WERI-Rb-1 (cell line): ENCODE measurements at regions not wholly inside any gene's neighbourhood (a gene's known extent, or its start where the extent isn't known, plus 50 kb on each side); places are given as distances from the start of the nearest gene placed in this dataset.

Source experiments
- DNase-seq: peaks from one replicate; pipeline ENCODE4 v3.0.0-alpha.2; 2020
- H3K27ac ChIP-seq: fragments of 250-450 bp; sonication (Bioruptor Pico); 2 replicates; pipeline ENCODE4 v1.5.1; 2020; ENCODE audit warnings: mild to moderate bottlenecking, moderate library complexity
- H3K27me3 ChIP-seq: fragments of 250-450 bp; sonication (Bioruptor Pico); 2 replicates; pipeline ENCODE4 v1.5.1; 2021; ENCODE audit warnings: mild to moderate bottlenecking, low read depth, moderate library complexity; ENCODE audit not compliant: insufficient read depth, severe bottlenecking
- H3K36me3 ChIP-seq: fragments of 250-450 bp; sonication (Bioruptor Pico); 2 replicates; pipeline ENCODE4 v1.5.1; 2020; ENCODE audit warnings: mild to moderate bottlenecking, moderate library complexity
- H3K4me3 ChIP-seq: 2 replicates; pipeline ENCODE4 v1.5.1; 2011; ENCODE audit warnings: low read depth, mild to moderate bottlenecking, control low read depth, low read length
- H3K9me3 ChIP-seq: fragments of 250-450 bp; sonication (Bioruptor Pico); 2 replicates; pipeline ENCODE4 v1.5.1; 2021; ENCODE audit warnings: mild to moderate bottlenecking, moderate library complexity; ENCODE audit not compliant: severe bottlenecking
- CTCF ChIP-seq: IDR thresholded peaks from 2 replicates; pipeline ENCODE4 v1.5.1; 2011; ENCODE audit warnings: low read depth, mild to moderate bottlenecking, control low read depth, inconsistent platforms, low read length

- no peak for TF ChIP-seq CTCF
- no peak overlapping the region for H3K27ac ChIP-seq
- H3K9me3 ChIP-seq = no peaks in the 10 kb centered on the region
- H3K4me3 ChIP-seq = no peak overlapping the region
- no peak for DNase-seq
- no peaks in the 10 kb centered on the region for H3K36me3 ChIP-seq
- no peaks in the 10 kb centered on the region for H3K27me3 ChIP-seq
Measured at GRCh38 chr4:19401301-19402080, 850.2 kb upstream of the SLIT2 start.

GRCh38 chr4:19400820-19401219 lies 850.9 kb upstream of the SLIT2 start:
- no peak overlapping the region for H3K4me3 ChIP-seq
- no peaks in the 10 kb centered on the region for H3K36me3 ChIP-seq
- no peak overlapping the region for H3K27ac ChIP-seq
- TF ChIP-seq CTCF = no peak
- no peaks in the 10 kb centered on the region for H3K9me3 ChIP-seq
- no peak for DNase-seq
- no peaks in the 10 kb centered on the region for H3K27me3 ChIP-seq

- Histone ChIP-seq H3K27ac (no peak overlapping the region), H3K36me3 (no peaks in the 10 kb centered on the region), H3K27me3 (no peaks in the 10 kb centered on the region), H3K9me3 (no peaks in the 10 kb centered on the region), H3K4me3 (no peak overlapping the region)
- DNase-seq = no peak
- no peak for TF ChIP-seq CTCF
Measured at GRCh38 chr4:19399001-19399400, 852.7 kb upstream of the SLIT2 start.

- Histone ChIP-seq H3K4me3 (no peak overlapping the region), H3K9me3 (no peaks in the 10 kb centered on the region), H3K36me3 (no peaks in the 10 kb centered on the region), H3K27ac (no peak overlapping the region), H3K27me3 (peaks cover 12% of the 10 kb centered on the region)
- no peak for DNase-seq
- TF ChIP-seq CTCF = no peak
Measured at GRCh38 chr4:19386786-19387185, 864.9 kb upstream of the SLIT2 start.

GRCh38 chr4:19382993-19383756 lies 868.5 kb upstream of the SLIT2 start:
- no peaks in the 10 kb centered on the region for H3K9me3 ChIP-seq
- no peak overlapping the region for H3K27ac ChIP-seq
- TF ChIP-seq CTCF = no peak
- peaks cover 18% of the 10 kb centered on the region for H3K27me3 ChIP-seq
- H3K4me3 ChIP-seq = no peak overlapping the region
- DNase-seq = no peak
- H3K36me3 ChIP-seq = no peaks in the 10 kb centered on the region
